HG03565 (cell line): ENCODE measurements at regions not wholly inside any gene's neighbourhood (a gene's known extent, or its start where the extent isn't known, plus 50 kb on each side); places are given as distances from the start of the nearest gene placed in this dataset.

Experiments
- ATAC-seq: cut with Tn5 transposase; IDR thresholded peaks from one replicate; pipeline ENCODE4 v1.9.1; 2021; ENCODE audit warnings: mild to moderate bottlenecking, moderate library complexity; ENCODE audit not compliant: unreplicated experiment

DNA sequence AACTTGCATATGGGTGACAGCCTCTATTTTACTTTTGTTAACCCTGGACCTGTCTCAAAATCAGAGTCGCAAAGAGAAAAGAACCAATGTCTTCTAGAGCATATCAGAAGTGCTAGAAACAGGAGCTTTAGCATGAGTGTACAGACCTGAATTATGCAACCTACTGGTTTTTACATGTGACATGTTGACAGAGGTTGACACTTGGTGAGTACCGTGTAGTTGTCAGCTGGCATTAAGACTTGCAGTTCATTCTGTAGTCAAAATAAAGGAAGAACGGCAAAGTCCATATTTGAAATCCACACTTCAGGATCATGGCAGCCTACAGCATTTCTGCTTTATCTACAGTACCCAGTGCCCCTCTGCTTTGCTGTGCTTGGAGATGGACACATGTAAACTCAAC lies 291.9 kb upstream of the TENM3 start:
- no peak for ATAC-seq

GRCh38 chr4:181952478-181952877 lies 290.7 kb upstream of the TENM3 start:
- no peak for ATAC-seq

DNA sequence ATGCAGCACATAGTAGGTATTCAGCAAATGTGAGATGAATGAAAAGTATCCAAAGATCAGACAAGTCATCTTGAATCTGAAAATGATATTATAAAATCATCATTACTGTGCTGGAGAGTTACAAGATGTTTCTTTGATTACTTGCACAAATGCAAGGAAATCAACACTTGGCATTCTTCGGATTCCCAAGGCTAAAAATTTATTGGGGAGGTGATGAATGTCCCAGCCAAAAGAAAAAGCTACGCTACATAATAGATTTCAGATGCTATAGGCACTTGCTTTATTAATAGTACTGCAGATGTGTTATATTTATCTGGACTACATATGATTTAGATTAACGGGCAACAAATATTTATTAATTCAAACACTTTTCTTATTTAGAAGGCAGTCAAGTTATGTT lies 286.7 kb upstream of the TENM3 start:
- ATAC-seq, result no peak

DNA sequence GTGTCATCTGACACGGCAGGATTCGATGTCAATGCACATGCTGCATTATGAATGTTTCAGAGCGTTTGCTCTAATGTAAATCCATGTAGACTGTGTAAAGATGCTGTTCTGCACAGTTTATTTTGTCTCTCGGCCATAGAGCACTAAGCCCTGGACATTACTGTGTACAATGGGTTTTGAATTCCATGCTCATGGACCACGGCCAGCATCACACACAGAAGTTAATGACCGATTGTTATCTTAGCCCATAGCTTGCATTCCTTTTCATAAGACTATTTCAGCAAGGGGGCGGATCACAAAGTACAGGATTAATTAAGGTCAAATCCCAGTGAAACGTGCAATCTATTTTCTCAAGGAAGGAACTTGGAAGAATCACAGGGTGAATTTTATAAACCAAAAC lies 286.1 kb upstream of the TENM3 start:
- ATAC-seq, result no peak

DNA sequence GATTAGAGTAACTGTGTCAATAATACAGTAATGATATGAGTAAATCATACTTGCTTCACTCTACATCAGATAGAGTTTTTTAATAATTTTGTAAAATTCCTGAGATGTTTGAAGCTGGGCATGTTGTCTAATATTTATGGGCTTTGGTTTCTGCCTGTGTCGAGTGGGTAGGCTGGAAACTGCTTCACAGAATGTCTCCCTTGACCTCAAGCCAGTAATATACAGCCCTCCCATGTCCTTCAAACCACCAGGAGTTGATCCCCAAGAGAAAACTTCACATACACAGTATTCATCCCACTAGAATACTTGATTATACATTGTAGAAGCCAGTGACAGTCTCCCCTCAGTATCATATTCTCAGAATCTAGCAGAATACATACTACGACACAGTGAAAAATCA lies 284.8 kb upstream of the TENM3 start:
- ATAC-seq, result no peak

- no peak for ATAC-seq
These were observed 284.1 kb upstream of the TENM3 start for GRCh38 chr4:181959121-181959520.

GRCh38 chr4:181960384-181960783 lies 282.8 kb upstream of the TENM3 start:
- no peak for ATAC-seq

DNA sequence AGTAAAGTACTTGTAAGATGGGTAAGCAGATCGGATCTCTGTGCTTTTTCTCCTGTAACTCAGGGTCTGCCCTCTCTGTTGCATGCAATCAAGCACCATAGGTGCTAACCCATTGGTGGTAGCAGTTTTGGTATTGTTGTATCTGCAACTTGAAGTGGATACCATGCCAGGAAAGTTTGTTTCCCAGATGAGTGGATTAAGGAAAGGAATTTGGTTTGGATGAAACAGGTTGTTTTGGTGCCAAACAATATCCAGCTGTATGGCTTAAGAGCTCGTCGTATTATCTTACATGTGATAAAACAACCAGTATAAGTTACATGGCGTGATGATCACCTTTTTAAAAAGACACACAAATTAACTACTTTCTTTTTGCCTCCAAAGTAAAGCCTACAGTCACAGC lies 280.9 kb upstream of the TENM3 start:
- no peak for ATAC-seq

DNA sequence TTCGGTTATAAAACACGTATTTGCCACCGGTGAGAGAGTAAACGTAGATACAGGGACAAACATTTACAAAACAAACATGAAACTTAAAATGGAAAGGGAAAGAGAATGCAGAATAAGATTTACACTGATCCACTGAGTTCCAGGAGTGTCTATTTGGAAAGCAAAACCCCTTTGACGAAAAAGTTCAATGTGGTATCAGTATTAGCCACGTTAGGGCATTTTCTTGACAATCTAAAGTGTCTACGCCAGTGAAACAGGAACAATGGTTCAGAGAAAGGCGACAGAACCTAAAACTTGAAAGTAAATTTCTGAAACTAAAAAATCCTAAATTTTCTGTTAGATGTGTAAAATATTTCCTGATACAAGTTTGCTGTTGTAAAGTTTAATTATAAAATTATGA lies 278.5 kb upstream of the TENM3 start:
- no peak for ATAC-seq

DNA sequence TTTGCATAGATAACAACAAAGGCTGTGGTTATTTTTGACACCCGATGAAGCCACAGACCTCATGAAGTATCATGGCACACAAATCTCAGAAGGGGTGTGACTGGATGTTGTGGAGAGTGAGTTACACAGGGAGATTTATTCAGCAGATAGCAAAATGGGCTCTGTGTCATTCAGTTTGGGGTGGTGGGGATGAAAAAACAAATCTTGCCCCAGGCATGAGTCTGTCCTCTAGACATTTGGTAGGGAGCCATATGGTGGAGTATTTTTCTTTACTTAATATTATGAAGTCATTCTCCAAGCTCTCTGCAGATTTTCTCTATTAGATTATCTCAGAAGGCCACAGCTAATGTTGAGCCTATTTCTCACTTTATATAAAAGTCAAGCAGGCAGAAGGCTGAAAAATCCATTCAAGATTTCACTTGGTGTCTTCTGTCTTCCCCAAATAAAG lies 277.1 kb upstream of the TENM3 start:
- no peak for ATAC-seq

DNA sequence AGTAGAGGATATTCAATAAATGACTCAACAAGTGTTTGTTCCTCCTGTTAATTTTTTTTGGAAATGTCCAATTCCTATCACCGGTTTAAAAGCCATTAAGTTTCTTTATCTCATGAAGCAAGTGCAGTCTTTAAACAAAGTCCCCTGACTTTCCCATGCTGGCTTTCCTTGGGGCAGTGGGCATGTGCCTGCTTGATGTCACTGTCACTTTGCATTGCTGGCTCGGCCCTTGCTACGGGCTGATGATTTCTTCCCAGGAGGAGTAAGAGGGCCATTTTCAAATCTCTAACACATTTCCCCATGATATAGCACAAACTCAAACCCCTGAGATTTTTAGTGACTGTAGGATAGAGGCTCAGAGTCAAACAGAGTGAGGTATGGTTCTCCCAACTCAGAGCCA lies 275.8 kb upstream of the TENM3 start:
- no peak for ATAC-seq

DNA sequence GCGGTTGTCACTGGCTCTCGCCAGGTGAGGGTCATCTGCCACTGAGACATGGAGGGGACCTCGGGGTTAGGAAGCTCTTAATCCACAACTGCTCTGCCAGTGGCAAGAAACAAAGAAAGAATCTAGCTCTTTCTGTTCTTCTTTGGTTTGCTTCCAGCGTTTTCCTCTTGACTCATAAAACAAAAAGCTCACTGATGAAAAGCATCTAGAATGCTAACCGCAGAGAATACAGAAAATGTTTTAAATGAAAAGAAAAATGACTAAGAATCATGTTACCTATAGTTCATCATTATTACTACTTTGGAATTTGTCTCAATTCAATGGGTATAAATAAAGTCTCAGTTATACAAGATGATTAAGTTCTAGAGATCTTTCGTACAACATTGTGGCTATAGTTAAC lies 274.8 kb upstream of the TENM3 start:
- no peak for ATAC-seq

- ATAC-seq, result no peak
These were observed 274.1 kb upstream of the TENM3 start for GRCh38 chr4:181969151-181969550.

GRCh38 chr4:181970366-181970765 lies 272.8 kb upstream of the TENM3 start:
- ATAC-seq, result no peak

DNA sequence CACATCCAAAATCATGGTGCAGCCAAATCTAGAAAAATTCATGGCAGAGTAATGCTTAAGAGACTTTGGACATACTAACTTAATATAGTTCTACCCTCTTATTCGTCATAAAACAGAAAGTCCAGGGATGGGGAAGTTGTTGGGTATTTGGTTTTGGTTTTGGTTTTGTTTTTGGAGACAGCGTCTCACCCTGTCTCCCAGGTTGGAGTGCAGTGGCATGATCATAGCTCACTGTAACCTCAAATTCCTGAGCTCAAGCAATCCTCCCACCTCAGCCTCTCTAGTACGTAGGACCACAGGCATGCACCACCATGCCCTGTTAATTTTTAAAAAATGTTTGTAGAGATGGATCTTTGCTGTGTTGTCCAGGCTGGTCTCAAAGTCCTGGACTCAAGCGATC lies 271.8 kb upstream of the TENM3 start:
- peak; percentile 84 for ATAC-seq

- no peak for ATAC-seq
These were observed 271.2 kb upstream of the TENM3 start for GRCh38 chr4:181971973-181972372.

GRCh38 chr4:181976764-181977163 lies 266.4 kb upstream of the TENM3 start:
- no peak for ATAC-seq

DNA sequence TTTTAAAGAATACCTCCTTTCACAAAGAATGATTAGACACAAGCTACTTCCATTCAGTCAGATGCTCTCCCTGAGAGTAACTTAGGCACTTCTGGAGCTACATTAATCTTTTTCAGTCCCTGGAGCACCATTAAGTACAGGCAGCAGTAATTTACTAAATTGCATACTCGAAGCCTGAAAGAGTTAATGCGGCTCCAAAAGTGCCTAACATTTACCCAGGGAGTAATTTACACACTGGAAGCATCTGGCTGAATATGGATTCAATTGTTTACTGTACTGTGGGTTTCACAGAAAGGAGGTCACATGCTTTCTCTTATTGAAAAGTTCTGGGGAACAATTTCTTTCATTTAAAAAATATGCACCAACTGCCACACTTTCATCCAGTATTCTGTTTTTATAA lies 260.8 kb upstream of the TENM3 start:
- ATAC-seq, result no peak

- ATAC-seq, result no peak
These were observed 260.3 kb upstream of the TENM3 start for GRCh38 chr4:181982856-181983255.

GRCh38 chr4:181987392-181987791 lies 255.8 kb upstream of the TENM3 start:
- ATAC-seq, result no peak

DNA sequence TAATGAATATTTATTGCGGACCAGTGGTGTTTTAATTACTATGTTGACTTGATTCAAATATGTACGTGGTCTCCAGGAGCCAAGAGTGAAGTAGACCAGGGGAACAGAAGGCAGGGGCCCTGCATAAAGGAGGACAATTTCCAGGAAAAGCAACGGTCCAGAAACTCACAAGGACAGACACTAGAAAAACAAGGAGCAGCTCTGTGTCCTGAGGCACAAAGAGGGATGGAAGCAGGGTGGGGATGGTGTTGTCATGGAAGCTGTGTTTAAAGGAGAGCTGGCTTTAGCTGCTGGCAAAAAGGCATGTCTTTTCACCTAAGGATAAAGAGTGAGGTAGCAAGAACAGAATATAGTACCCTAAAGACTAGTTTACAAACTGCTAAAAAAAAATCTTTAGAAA lies 254.1 kb upstream of the TENM3 start:
- ATAC-seq, result no peak

GRCh38 chr4:181991369-181992108 lies 251.7 kb upstream of the TENM3 start:
- no peak for ATAC-seq
